HepG2 (cell line): ENCODE measurements at regions not wholly inside any gene's neighbourhood (a gene's known extent, or its start where the extent isn't known, plus 50 kb on each side); places are given as distances from the start of the nearest gene placed in this dataset.
A peak's percentile ranks its signal among the peaks of the same experiment; 100 is the strongest.

Source experiments
- BRD4 ChIP-seq: sonication (generic); formaldehyde crosslinking; IDR thresholded peaks from 2 replicates; pipeline ENCODE4 v1.4.0; 2020; ENCODE audit warnings: missing genetic modification reagents
- GABPB1 ChIP-seq: IDR thresholded peaks from 2 replicates; pipeline ENCODE4 v1.6.1; 2016; ENCODE audit warnings: mild to moderate bottlenecking, missing genetic modification reagents, moderate library complexity, missing compliant biosample characterization
- HCFC1 ChIP-seq: fragments of 150-350 bp; IDR thresholded peaks from 2 replicates; pipeline ENCODE4 v1.6.1; 2014; ENCODE audit warnings: low read depth, low read length
- NPAS2 ChIP-seq: sonication (generic); formaldehyde crosslinking; IDR thresholded peaks from 2 replicates; pipeline ENCODE4 v1.8.0; 2022; ENCODE audit warnings: mild to moderate bottlenecking, missing genetic modification reagents, borderline replicate concordance
- SALL1 ChIP-seq: sonication (generic); formaldehyde crosslinking; IDR thresholded peaks from 2 replicates; pipeline ENCODE4 v1.8.0; 2022; ENCODE audit warnings: mild to moderate bottlenecking, missing genetic modification reagents
- SIN3A ChIP-seq: IDR thresholded peaks from 2 replicates; pipeline ENCODE4 v1.6.1; 2011; ENCODE audit warnings: low read depth, mild to moderate bottlenecking, control low read depth, low read length, borderline replicate concordance
- SP4 ChIP-seq: sonication (generic); formaldehyde crosslinking; IDR thresholded peaks from 2 replicates; pipeline ENCODE4 v1.8.1; 2023; ENCODE audit warnings: mild to moderate bottlenecking, missing genetic modification reagents
- TEAD2 ChIP-seq: sonication (generic); formaldehyde crosslinking; IDR thresholded peaks from 2 replicates; pipeline ENCODE4 v1.9.0; 2021; ENCODE audit warnings: missing genetic modification reagents
- TGIF2 ChIP-seq: IDR thresholded peaks from 2 replicates; pipeline ENCODE4 v1.6.1; 2016; ENCODE audit warnings: control low read depth, missing compliant biosample characterization
- U2AF1 ChIP-seq: fragments of 200-400 bp; formaldehyde crosslinking; optimal IDR thresholded peaks from 2 replicates; pipeline ENCODE3; 2017; ENCODE audit warnings: mild to moderate bottlenecking, low read depth, low read length
- ZFP82 ChIP-seq: sonication (generic); formaldehyde crosslinking; IDR thresholded peaks from 2 replicates; pipeline ENCODE4 v1.5.1; 2020; ENCODE audit warnings: mild to moderate bottlenecking, missing genetic modification reagents, borderline replicate concordance
- ZNF225 ChIP-seq: sonication (generic); formaldehyde crosslinking; IDR thresholded peaks from 2 replicates; pipeline ENCODE4 v1.4.0; 2020; ENCODE audit warnings: mild to moderate bottlenecking, missing genetic modification reagents
- ZNF431 ChIP-seq: sonication (generic); formaldehyde crosslinking; IDR thresholded peaks from 2 replicates; pipeline ENCODE4 v1.9.0; 2022; ENCODE audit warnings: missing genetic modification reagents, low read depth, mild to moderate bottlenecking, borderline replicate concordance
- ZNF484 ChIP-seq: sonication (generic); formaldehyde crosslinking; IDR thresholded peaks from 2 replicates; pipeline ENCODE4 v1.5.1; 2020; ENCODE audit warnings: mild to moderate bottlenecking, low read depth, missing genetic modification reagents, borderline replicate concordance
- ZNF552 ChIP-seq: sonication (generic); formaldehyde crosslinking; IDR thresholded peaks from 2 replicates; pipeline ENCODE4 v1.9.0; 2022; ENCODE audit warnings: missing genetic modification reagents, mild to moderate bottlenecking, borderline replicate concordance
- ZNF563 ChIP-seq: sonication (generic); formaldehyde crosslinking; IDR thresholded peaks from 2 replicates; pipeline ENCODE4 v1.8.0; 2022; ENCODE audit warnings: mild to moderate bottlenecking, moderate library complexity, missing genetic modification reagents
- ZNF747 ChIP-seq: sonication (generic); formaldehyde crosslinking; IDR thresholded peaks from 2 replicates; pipeline ENCODE4 v1.8.1; 2023; ENCODE audit warnings: missing genetic modification reagents, mild to moderate bottlenecking, borderline replicate concordance
- ZNF775 ChIP-seq: sonication (generic); formaldehyde crosslinking; IDR thresholded peaks from 2 replicates; pipeline ENCODE4 v1.4.0; 2020; ENCODE audit warnings: missing genetic modification reagents, mild to moderate bottlenecking, moderate library complexity, borderline replicate concordance
- TF ChIP-seq, protein P1 (sequence below): IDR thresholded peaks from 2 replicates; pipeline ENCODE4 v1.6.1; 2012; ENCODE audit warnings: low read depth, low read length, improper control_type of control experiment
- TF ChIP-seq, protein P2 (sequence below): fragments of 450-650 bp; IDR thresholded peaks from 2 replicates; pipeline ENCODE4 v1.6.1; 2017; ENCODE audit warnings: mild to moderate bottlenecking
- TF ChIP-seq, protein P3 (sequence below): IDR thresholded peaks from 2 replicates; pipeline ENCODE4 v1.6.1; 2016; ENCODE audit warnings: low read depth, borderline replicate concordance
- TF ChIP-seq, protein P4 (sequence below): sonication (generic); formaldehyde crosslinking; IDR thresholded peaks from 2 replicates; pipeline ENCODE4 v1.8.0; 2022; ENCODE audit warnings: low read depth, missing genetic modification reagents
- TF ChIP-seq, protein P5 (sequence below): sonication (generic); formaldehyde crosslinking; IDR thresholded peaks from 2 replicates; pipeline ENCODE4 v1.4.0; 2020; ENCODE audit warnings: missing genetic modification reagents

DNA sequence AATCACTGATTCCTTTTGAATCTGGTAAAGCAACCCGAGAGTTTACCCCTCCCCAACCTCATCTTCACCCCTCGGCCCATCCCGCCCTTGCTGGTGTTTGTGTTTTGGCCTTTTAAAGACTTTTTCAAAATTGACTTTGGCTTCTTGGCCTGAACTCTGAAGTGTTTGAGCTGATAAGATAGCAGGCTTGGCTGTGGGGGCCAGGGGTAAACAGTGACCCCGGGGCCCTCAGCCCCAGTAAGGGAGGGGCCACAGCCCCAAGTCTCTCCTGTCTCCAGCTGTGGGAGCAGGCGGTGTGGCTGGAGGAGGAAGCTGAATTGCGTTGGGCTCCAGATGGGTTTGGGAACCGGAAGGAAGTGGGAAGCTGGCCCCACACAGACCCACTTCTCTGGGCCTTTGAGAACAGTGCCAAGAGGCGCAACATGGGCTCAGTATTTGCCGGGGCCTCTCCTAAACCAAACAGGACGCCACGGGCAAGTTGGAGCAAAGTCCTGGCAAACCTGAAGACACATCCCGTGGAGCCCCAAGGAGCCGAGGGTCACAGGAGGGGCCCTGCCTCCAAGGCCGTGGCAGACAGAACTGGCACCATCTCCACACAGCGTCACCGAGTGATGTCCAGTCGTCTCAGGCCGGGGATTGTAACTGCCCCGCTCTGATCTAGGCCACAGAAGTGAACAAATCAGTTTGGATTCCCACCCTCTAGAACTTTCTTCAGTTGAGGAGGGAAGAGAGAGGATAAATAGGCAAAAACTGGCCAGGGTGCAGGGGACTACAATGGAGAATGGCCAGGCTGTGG lies 54.3 kb upstream of the PTPN1 start (continued):
- TF ChIP-seq SALL1 (CRISPR knock-in tag) (peak; percentile 98), SP4 (peak; percentile 58; the same call in 1 of the 2 replicates), NPAS2 (CRISPR knock-in tag) (0 out of 2 replicates have a peak, but pooled peaks have one; percentile 75), U2AF1 (no peak), ZNF747 (peak; percentile 78), SIN3A (no peak; the same call in 1 of the 2 replicates), ZNF563 (CRISPR knock-in tag) (no peak; the same call in 1 of the 2 replicates), ZNF552 (CRISPR knock-in tag) (peak; percentile 91; the same call in 1 of the 2 replicates), HCFC1 (no peak), ZNF225 (peak; percentile 65; the same call in 1 of the 2 replicates), BRD4 (CRISPR knock-in tag) (peak; percentile 53; the same call in 1 of the 2 replicates), TGIF2 (no peak; the same call in 1 of the 2 replicates), ZNF484 (CRISPR knock-in tag) (0 out of 2 replicates have a peak, but pooled peaks have one; percentile 19), ZNF775 (peak; percentile 91; the same call in 1 of the 2 replicates), TEAD2 (CRISPR knock-in tag) (no peak), ZNF431 (CRISPR knock-in tag) (no peak; the same call in 1 of the 2 replicates), ZFP82 (0 out of 2 replicates have a peak, but pooled peaks have one; percentile 70), GABPB1 (CRISPR knock-in tag) (peak; percentile 78)
- TF ChIP-seq, protein P1, sequence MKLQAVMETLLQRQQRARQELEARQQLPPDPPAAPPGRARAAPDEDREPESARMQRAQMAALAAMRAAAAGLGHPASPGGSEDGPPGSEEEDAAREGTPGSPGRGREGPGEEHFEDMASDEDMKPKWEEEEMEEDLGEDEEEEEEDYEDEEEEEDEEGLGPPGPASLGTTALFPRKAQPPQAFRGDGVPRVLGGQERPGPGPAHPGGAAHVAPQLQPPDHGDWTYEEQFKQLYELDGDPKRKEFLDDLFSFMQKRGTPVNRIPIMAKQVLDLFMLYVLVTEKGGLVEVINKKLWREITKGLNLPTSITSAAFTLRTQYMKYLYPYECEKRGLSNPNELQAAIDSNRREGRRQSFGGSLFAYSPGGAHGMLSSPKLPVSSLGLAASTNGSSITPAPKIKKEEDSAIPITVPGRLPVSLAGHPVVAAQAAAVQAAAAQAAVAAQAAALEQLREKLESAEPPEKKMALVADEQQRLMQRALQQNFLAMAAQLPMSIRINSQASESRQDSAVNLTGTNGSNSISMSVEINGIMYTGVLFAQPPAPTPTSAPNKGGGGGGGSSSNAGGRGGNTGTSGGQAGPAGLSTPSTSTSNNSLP: no peak
- TF ChIP-seq, protein P2, sequence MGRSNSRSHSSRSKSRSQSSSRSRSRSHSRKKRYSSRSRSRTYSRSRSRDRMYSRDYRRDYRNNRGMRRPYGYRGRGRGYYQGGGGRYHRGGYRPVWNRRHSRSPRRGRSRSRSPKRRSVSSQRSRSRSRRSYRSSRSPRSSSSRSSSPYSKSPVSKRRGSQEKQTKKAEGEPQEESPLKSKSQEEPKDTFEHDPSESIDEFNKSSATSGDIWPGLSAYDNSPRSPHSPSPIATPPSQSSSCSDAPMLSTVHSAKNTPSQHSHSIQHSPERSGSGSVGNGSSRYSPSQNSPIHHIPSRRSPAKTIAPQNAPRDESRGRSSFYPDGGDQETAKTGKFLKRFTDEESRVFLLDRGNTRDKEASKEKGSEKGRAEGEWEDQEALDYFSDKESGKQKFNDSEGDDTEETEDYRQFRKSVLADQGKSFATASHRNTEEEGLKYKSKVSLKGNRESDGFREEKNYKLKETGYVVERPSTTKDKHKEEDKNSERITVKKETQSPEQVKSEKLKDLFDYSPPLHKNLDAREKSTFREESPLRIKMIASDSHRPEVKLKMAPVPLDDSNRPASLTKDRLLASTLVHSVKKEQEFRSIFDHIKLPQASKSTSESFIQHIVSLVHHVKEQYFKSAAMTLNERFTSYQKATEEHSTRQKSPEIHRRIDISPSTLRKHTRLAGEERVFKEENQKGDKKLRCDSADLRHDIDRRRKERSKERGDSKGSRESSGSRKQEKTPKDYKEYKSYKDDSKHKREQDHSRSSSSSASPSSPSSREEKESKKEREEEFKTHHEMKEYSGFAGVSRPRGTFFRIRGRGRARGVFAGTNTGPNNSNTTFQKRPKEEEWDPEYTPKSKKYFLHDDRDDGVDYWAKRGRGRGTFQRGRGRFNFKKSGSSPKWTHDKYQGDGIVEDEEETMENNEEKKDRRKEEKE: no peak
- TF ChIP-seq, protein P3, sequence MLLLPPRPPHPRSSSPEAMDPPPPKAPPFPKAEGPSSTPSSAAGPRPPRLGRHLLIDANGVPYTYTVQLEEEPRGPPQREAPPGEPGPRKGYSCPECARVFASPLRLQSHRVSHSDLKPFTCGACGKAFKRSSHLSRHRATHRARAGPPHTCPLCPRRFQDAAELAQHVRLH (CRISPR knock-in tag): 0 out of 2 replicates have a peak, but pooled peaks have one; percentile 16
- TF ChIP-seq, protein P4, sequence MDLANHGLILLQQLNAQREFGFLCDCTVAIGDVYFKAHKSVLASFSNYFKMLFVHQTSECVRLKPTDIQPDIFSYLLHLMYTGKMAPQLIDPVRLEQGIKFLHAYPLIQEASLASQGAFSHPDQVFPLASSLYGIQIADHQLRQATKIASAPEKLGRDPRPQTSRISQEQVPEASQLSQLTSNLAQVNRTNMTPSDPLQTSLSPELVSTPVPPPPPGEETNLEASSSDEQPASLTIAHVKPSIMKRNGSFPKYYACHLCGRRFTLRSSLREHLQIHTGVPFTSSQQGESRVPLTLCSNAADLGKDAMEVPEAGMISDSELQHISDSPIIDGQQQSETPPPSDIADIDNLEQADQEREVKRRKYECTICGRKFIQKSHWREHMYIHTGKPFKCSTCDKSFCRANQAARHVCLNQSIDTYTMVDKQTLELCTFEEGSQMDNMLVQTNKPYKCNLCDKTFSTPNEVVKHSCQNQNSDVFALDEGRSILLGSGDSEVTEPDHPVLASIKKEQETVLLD (CRISPR knock-in tag): no peak; the same call in 1 of the 2 replicates
- TF ChIP-seq, protein P5, sequence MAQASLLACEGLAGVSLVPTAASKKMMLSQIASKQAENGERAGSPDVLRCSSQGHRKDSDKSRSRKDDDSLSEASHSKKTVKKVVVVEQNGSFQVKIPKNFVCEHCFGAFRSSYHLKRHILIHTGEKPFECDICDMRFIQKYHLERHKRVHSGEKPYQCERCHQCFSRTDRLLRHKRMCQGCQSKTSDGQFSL: peak; percentile 55
